Epidermal melanocyte (primary cell): ENCODE measurements at regions not wholly inside any gene's neighbourhood (a gene's known extent, or its start where the extent isn't known, plus 50 kb on each side); places are given as distances from the start of the nearest gene placed in this dataset.
"Not testable (repeated sequence)": the region's sequence is repeated elsewhere in the genome, so short reads cannot be mapped to it uniquely, and the experiment has no call there.

Experiments
- DNase-seq: peaks from one replicate; pipeline ENCODE4 v3.0.0; 2011; ENCODE audit warnings: low spot score; ENCODE audit not compliant: insufficient read length

- DNase-seq, result no peak
Observed at GRCh38 chr5:27473307-27474046, 435.1 kb upstream of the CDH9 start.

GRCh38 chr5:27472871-27473270, 434.5 kb upstream of the CDH9 start:
- no peak for DNase-seq

- DNase-seq, result no peak
Observed at GRCh38 chr5:27472000-27472763, 433.8 kb upstream of the CDH9 start.

GRCh38 chr5:27466959-27467358, 428.6 kb upstream of the CDH9 start:
- DNase-seq, result no peak

GRCh38 chr5:27465140-27465539, 426.8 kb upstream of the CDH9 start:
- DNase-seq, result no peak

GRCh38 chr5:27463446-27464149, 425.2 kb upstream of the CDH9 start:
- no peak for DNase-seq

- no peak for DNase-seq
Observed at GRCh38 chr5:27462936-27463335, 424.6 kb upstream of the CDH9 start.

- DNase-seq, result no peak
Observed at GRCh38 chr5:27458287-27458686, 419.9 kb upstream of the CDH9 start.

GRCh38 chr5:27451377-27451776, 413.0 kb upstream of the CDH9 start:
- DNase-seq, result no peak

- DNase-seq, result no peak
Observed at GRCh38 chr5:27450607-27451006, 412.2 kb upstream of the CDH9 start.

- DNase-seq, result not testable (repeated sequence)
Observed at GRCh38 chr5:27439383-27439782, 401.0 kb upstream of the CDH9 start.

GRCh38 chr5:27437594-27438200, 399.3 kb upstream of the CDH9 start:
- no peak for DNase-seq

GRCh38 chr5:27434335-27434734, 395.9 kb upstream of the CDH9 start:
- no peak for DNase-seq

- DNase-seq, result no peak
Observed at GRCh38 chr5:27414099-27414498, 375.7 kb upstream of the CDH9 start.

- no peak for DNase-seq
Observed at GRCh38 chr5:27412384-27412783, 374.0 kb upstream of the CDH9 start.

GRCh38 chr5:27406020-27406419, 367.6 kb upstream of the CDH9 start:
- no peak for DNase-seq

GRCh38 chr5:27403243-27403882, 365.0 kb upstream of the CDH9 start:
- no peak for DNase-seq

- no peak for DNase-seq
Observed at GRCh38 chr5:27402828-27403227, 364.4 kb upstream of the CDH9 start.

GRCh38 chr5:27396998-27397397, 358.6 kb upstream of the CDH9 start:
- no peak for DNase-seq

GRCh38 chr5:27392716-27393115, 354.3 kb upstream of the CDH9 start:
- DNase-seq, result no peak

GRCh38 chr5:27389696-27390095, 351.3 kb upstream of the CDH9 start:
- no peak for DNase-seq
